ENCODE measurements at regions not wholly inside any gene's neighbourhood (a gene's known extent, or its start where the extent isn't known, plus 50 kb on each side); places are given as distances from the start of the nearest gene placed in this dataset.

DNA sequence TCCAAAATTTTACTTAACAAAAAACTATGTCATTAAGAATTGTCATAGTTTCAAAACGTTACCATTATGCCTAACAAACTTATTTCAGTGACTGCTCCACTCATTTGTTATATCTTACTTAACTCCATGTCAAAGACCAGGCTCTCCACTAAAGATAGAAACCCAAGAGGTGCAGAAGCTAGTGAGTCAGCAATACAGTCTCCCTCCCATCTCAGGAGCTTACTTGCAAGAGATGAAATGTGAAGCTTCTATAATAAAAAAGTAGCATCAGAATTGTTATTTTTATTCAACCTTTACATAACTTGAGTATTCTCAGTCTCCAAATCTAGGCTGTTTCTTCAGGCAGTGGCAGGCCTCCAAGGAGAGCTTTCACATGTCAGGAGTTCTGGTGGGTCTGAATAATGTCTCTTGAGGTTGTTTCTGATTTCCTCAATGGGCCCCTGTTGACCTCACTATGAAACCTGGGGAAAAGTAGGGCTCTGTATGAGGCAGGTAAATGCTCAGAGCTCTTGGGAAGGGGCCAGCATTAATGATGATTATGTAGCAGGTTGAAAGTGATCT lies 242.0 kb downstream of the NDFIP2 start:
- intact Hi-C loops (cut with DNase I) = no loop called here
- DNase-seq = no peak
- no peaks in the 10 kb centered on the region for H3K27me3 ChIP-seq
- TF ChIP-seq POLR2A (IDR thresholded peaks at IDR 0.05) = no peak
- TF ChIP-seq, protein P1, sequence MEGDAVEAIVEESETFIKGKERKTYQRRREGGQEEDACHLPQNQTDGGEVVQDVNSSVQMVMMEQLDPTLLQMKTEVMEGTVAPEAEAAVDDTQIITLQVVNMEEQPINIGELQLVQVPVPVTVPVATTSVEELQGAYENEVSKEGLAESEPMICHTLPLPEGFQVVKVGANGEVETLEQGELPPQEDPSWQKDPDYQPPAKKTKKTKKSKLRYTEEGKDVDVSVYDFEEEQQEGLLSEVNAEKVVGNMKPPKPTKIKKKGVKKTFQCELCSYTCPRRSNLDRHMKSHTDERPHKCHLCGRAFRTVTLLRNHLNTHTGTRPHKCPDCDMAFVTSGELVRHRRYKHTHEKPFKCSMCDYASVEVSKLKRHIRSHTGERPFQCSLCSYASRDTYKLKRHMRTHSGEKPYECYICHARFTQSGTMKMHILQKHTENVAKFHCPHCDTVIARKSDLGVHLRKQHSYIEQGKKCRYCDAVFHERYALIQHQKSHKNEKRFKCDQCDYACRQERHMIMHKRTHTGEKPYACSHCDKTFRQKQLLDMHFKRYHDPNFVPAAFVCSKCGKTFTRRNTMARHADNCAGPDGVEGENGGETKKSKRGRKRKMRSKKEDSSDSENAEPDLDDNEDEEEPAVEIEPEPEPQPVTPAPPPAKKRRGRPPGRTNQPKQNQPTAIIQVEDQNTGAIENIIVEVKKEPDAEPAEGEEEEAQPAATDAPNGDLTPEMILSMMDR (IDR thresholded peaks at IDR 0.05) = no peak
- ATAC-seq = peak in 2 of 4 donors; percentile 51 to 52
- peaks cover 4 to 33% (median 17%) of the 10 kb centered on the region in 12 donors for H3K4me1 ChIP-seq
- 8 to 38% (median 14%) methylated on average over 1 of the region's 1 CpG for WGBS, 4 donors
- peak overlapping the region in 8 of 12 donors; percentile 36 to 76 (median 60) for H3K27ac ChIP-seq
- peaks cover 0 to 9% (median 0%) of the 10 kb centered on the region in 12 donors for H3K9me3 ChIP-seq
- no peaks in the 10 kb centered on the region for H3K36me3 ChIP-seq
- peak overlapping the region in 1 of 12 donors; percentile 2 for H3K4me3 ChIP-seq

- H3K27ac ChIP-seq = no peak overlapping the region
- no peaks in the 10 kb centered on the region for H3K4me1 ChIP-seq
- intact Hi-C loops (cut with DNase I) = no loop called here
- H3K4me3 ChIP-seq = no peak overlapping the region
- 76 to 82% (median 80%) methylated on average over 3 of the region's 3 CpGs for WGBS, 4 donors
- peaks cover 0 to 9% (median 0%) of the 10 kb centered on the region in 12 donors for H3K9me3 ChIP-seq
- ATAC-seq (no peak), DNase-seq (no peak)
- no peaks in the 10 kb centered on the region for H3K27me3 ChIP-seq
- TF ChIP-seq, protein P1 (IDR thresholded peaks at IDR 0.05) = no peak
- TF ChIP-seq POLR2A (IDR thresholded peaks at IDR 0.05) = no peak
- H3K36me3 ChIP-seq = no peaks in the 10 kb centered on the region
Observed at GRCh38 chr13:79716191-79716590, 235.2 kb downstream of the NDFIP2 start.

DNA sequence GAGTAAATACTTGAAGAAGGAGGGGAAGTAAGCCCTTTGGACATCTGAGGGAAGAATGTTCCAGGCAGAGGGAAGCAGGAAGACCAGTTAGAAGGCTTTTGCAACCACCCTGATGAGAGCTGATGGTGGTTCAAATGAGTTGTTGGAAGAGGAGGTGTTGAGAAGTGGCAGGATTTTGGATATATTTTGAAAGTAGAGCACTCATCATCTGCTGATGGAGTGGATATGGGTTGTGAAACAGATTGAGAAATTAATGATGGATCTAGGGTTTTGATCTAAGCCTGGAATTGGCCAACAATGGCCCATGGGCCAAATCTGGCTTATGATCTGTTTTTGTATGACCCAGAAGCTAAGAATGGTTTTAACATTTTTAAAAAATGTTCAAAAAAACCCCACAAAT lies 230.7 kb downstream of the NDFIP2 start:
- Histone ChIP-seq H3K4me3 (no peak overlapping the region), H3K27me3 (no peaks in the 10 kb centered on the region), H3K4me1 (peaks cover 0 to 5% (median 0%) of the 10 kb centered on the region in 12 donors), H3K27ac (no peak overlapping the region), H3K9me3 (no peaks in the 10 kb centered on the region), H3K36me3 (no peaks in the 10 kb centered on the region)
- TF ChIP-seq, protein P1 (IDR thresholded peaks at IDR 0.05) = no peak
- TF ChIP-seq POLR2A (IDR thresholded peaks at IDR 0.05) = no peak
- DNase-seq (no peak), ATAC-seq (peak in 1 of 4 donors; percentile 51)
- intact Hi-C loops (cut with DNase I) = no loop called here

DNA sequence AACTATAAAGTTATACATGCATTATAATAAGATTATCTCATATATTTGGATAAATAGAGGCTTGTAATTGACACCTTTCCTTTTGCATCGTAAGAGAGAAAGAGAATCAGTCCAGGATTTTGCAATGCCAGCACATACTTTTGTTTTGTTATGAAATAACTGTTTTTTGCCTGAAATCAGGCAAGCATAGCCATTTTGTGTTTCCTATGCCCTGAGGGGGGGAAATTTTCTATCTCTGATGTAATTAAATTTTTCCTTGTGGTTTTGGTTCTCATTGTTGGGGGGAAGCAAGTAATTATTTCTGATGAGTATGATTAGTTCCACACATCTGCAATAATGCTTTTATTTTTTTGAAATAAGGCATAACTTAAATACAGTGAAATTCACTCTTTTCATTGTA lies 229.4 kb downstream of the NDFIP2 start:
- TF ChIP-seq, protein P1 (IDR thresholded peaks at IDR 0.05) = no peak
- TF ChIP-seq POLR2A (IDR thresholded peaks at IDR 0.05) = no peak
- Histone ChIP-seq H3K9me3 (no peaks in the 10 kb centered on the region), H3K27ac (no peak overlapping the region), H3K36me3 (no peaks in the 10 kb centered on the region), H3K4me1 (peaks cover 0 to 5% (median 0%) of the 10 kb centered on the region in 12 donors), H3K27me3 (no peaks in the 10 kb centered on the region), H3K4me3 (no peak overlapping the region)
- intact Hi-C loops (cut with DNase I) = no loop called here
- ATAC-seq = no peak
- 49 to 69% (median 67%) methylated on average over 1 of the region's 1 CpG for WGBS, 4 donors
- DNase-seq = no peak

All from heart left ventricle (tissue), 16 donors.